ENCODE measurements at regions not wholly inside any gene's neighbourhood (a gene's known extent, or its start where the extent isn't known, plus 50 kb on each side); places are given as distances from the start of the nearest gene placed in this dataset.
A peak's percentile ranks its signal among the peaks of the same experiment; 100 is the strongest.

DNA sequence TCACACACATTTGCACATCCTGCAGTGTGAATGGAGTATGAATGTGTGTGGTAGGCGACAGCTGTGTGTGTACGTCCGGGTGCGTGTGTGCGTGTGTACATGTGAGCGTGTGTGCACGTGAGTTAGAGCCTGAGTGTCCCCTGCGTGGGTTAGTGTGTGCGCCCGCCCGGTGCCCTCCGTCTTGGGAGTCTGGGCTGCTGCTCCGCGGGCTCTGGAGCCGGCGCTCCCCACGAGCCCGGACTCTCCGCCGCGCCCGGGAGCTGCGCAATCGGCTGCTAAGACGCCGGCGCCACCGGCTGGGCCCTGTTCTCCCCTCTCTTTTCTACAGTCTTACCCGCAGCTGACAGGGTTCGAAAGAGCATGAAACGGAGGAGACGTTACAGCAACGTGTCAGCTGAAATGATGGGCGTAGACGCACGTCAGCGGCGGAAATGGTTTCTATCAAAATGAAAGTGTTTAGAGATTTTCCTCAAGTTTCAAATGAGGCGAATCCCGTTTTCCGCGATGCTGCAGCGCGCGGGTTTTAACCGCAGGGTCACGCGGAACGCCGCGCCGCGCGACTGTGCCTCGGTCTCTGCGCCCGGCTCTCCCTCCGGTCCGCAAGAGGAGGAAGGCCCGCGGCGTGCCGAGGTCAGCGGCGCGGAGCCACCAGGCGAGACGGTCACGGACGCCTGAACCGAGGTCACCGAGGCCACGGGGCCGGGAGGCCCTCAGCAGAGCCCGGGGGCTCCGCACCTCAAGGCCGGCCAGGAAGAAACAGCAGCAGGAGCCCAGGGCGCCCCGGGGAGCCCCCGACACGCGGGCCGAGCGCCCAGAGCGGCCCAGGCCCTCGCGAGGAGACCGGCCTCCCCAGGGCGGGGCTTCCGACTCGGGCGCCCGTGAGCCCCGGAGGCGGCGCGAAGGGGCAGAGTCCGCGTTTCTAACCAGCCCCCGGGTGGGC, 95.3 kb upstream of the BHLHE23 start (continued):
- TF ChIP-seq, protein P1, sequence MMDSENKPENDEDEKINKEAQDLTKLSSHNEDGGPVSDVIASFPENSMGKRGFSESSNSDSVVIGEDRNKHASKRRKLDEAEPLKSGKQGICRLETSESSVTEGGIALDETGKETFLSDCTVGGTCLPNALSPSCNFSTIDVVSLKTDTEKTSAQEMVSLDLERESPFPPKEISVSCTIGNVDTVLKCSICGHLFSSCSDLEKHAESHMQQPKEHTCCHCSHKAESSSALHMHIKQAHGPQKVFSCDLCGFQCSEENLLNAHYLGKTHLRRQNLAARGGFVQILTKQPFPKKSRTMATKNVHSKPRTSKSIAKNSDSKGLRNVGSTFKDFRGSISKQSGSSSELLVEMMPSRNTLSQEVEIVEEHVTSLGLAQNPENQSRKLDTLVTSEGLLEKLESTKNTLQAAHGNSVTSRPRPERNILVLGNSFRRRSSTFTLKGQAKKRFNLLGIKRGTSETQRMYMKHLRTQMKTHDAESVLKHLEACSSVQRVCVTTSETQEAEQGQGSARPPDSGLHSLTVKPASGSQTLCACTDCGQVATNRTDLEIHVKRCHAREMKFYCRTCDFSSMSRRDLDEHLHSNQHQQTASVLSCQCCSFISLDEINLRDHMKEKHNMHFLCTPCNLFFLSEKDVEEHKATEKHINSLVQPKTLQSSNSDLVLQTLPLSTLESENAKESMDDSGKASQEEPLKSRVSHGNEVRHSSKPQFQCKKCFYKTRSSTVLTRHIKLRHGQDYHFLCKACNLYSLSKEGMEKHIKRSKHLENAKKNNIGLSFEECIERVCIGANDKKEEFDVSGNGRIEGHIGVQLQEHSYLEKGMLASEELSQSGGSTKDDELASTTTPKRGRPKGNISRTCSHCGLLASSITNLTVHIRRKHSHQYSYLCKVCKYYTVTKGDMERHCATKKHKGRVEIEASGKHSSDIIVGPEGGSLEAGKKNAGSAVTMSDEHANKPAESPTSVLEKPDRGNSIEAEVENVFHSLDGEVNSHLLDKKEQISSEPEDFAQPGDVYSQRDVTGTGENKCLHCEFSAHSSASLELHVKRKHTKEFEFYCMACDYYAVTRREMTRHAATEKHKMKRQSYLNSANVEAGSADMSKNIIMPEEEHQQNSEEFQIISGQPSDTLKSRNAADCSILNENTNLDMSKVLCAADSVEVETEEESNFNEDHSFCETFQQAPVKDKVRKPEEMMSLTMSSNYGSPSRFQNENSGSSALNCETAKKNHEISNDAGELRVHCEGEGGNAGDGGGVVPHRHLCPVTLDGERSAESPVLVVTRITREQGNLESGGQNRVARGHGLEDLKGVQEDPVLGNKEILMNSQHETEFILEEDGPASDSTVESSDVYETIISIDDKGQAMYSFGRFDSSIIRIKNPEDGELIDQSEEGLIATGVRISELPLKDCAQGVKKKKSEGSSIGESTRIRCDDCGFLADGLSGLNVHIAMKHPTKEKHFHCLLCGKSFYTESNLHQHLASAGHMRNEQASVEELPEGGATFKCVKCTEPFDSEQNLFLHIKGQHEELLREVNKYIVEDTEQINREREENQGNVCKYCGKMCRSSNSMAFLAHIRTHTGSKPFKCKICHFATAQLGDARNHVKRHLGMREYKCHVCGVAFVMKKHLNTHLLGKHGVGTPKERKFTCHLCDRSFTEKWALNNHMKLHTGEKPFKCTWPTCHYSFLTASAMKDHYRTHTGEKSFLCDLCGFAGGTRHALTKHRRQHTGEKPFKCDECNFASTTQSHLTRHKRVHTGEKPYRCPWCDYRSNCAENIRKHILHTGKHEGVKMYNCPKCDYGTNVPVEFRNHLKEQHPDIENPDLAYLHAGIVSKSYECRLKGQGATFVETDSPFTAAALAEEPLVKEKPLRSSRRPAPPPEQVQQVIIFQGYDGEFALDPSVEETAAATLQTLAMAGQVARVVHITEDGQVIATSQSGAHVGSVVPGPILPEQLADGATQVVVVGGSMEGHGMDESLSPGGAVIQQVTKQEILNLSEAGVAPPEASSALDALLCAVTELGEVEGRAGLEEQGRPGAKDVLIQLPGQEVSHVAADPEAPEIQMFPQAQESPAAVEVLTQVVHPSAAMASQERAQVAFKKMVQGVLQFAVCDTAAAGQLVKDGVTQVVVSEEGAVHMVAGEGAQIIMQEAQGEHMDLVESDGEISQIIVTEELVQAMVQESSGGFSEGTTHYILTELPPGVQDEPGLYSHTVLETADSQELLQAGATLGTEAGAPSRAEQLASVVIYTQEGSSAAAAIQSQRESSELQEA (CRISPR knock-in tag; IDR thresholded peaks at IDR 0.05; ENCODE audit: not compliant biosample characterization), result peak; percentile 15
- TF ChIP-seq, protein P2, sequence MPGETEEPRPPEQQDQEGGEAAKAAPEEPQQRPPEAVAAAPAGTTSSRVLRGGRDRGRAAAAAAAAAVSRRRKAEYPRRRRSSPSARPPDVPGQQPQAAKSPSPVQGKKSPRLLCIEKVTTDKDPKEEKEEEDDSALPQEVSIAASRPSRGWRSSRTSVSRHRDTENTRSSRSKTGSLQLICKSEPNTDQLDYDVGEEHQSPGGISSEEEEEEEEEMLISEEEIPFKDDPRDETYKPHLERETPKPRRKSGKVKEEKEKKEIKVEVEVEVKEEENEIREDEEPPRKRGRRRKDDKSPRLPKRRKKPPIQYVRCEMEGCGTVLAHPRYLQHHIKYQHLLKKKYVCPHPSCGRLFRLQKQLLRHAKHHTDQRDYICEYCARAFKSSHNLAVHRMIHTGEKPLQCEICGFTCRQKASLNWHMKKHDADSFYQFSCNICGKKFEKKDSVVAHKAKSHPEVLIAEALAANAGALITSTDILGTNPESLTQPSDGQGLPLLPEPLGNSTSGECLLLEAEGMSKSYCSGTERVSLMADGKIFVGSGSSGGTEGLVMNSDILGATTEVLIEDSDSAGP (CRISPR knock-in tag; IDR thresholded peaks at IDR 0.05; ENCODE audit: borderline replicate concordance), result 0 out of 2 replicates have a peak, but pooled peaks have one; percentile 43
- peak; percentile 47 for TF ChIP-seq MYC (CRISPR knock-in tag; IDR thresholded peaks at IDR 0.05; ENCODE audit: borderline replicate concordance)
- TF ChIP-seq ZSCAN20 (CRISPR knock-in tag; IDR thresholded peaks at IDR 0.05; ENCODE audit: borderline replicate concordance), result 0 out of 2 replicates have a peak, but pooled peaks have one; percentile 53
- 0 out of 2 replicates have a peak, but pooled peaks have one; percentile 20 for TF ChIP-seq HDAC1 (CRISPR knock-in tag; IDR thresholded peaks at IDR 0.05)
- TF ChIP-seq, protein P3, sequence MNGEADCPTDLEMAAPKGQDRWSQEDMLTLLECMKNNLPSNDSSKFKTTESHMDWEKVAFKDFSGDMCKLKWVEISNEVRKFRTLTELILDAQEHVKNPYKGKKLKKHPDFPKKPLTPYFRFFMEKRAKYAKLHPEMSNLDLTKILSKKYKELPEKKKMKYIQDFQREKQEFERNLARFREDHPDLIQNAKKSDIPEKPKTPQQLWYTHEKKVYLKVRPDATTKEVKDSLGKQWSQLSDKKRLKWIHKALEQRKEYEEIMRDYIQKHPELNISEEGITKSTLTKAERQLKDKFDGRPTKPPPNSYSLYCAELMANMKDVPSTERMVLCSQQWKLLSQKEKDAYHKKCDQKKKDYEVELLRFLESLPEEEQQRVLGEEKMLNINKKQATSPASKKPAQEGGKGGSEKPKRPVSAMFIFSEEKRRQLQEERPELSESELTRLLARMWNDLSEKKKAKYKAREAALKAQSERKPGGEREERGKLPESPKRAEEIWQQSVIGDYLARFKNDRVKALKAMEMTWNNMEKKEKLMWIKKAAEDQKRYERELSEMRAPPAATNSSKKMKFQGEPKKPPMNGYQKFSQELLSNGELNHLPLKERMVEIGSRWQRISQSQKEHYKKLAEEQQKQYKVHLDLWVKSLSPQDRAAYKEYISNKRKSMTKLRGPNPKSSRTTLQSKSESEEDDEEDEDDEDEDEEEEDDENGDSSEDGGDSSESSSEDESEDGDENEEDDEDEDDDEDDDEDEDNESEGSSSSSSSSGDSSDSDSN (CRISPR knock-in tag; IDR thresholded peaks at IDR 0.05), result peak; percentile 39; the same call in 1 of the 2 replicates
- TF ChIP-seq, protein P4, sequence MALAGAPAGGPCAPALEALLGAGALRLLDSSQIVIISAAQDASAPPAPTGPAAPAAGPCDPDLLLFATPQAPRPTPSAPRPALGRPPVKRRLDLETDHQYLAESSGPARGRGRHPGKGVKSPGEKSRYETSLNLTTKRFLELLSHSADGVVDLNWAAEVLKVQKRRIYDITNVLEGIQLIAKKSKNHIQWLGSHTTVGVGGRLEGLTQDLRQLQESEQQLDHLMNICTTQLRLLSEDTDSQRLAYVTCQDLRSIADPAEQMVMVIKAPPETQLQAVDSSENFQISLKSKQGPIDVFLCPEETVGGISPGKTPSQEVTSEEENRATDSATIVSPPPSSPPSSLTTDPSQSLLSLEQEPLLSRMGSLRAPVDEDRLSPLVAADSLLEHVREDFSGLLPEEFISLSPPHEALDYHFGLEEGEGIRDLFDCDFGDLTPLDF (CRISPR knock-in tag; IDR thresholded peaks at IDR 0.05), result 0 out of 2 replicates have a peak, but pooled peaks have one; percentile 31
- TF ChIP-seq, protein P5, sequence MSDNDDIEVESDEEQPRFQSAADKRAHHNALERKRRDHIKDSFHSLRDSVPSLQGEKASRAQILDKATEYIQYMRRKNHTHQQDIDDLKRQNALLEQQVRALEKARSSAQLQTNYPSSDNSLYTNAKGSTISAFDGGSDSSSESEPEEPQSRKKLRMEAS (IDR thresholded peaks at IDR 0.05), result 0 out of 2 replicates have a peak, but pooled peaks have one; percentile 15
- no peak for TF ChIP-seq ZNF207 (IDR thresholded peaks at IDR 0.05; ENCODE audit: borderline replicate concordance)
- TF ChIP-seq HOXD1 (CRISPR knock-in tag; IDR thresholded peaks at IDR 0.05), result 0 out of 2 replicates have a peak, but pooled peaks have one; percentile 20
- 0 out of 2 replicates have a peak, but pooled peaks have one; percentile 33 for TF ChIP-seq BORCS8-MEF2B (CRISPR knock-in tag; IDR thresholded peaks at IDR 0.05)

Data from HepG2 (cell line).